ENCODE measurements at regions not wholly inside any gene's neighbourhood (a gene's known extent, or its start where the extent isn't known, plus 50 kb on each side); places are given as distances from the start of the nearest gene placed in this dataset.

GRCh38 chr1:222026280-222026679 is 284.4 kb upstream of the DUSP10 start:
- no peak for TF ChIP-seq CTBP1 (IDR thresholded peaks at IDR 0.05; ENCODE audit: borderline replicate concordance)
- no peak for TF ChIP-seq FOXM1 (IDR thresholded peaks at IDR 0.05; ENCODE audit: borderline replicate concordance)
- TF ChIP-seq HDGF (IDR thresholded peaks at IDR 0.05; ENCODE audit: borderline replicate concordance), result no peak
- no peak for TF ChIP-seq ARNT (IDR thresholded peaks at IDR 0.05)
- TF ChIP-seq FOXK2 (IDR thresholded peaks at IDR 0.05), result no peak
- TF ChIP-seq SP1 (IDR thresholded peaks at IDR 0.05), result no peak
